ENCODE measurements at regions not wholly inside any gene's neighbourhood (a gene's known extent, or its start where the extent isn't known, plus 50 kb on each side); places are given as distances from the start of the nearest gene placed in this dataset.

- intact Hi-C loops (cut with micrococcal nuclease) = no loop called here
- Histone ChIP-seq H3K4me3 (ENCODE audit: low read length in 2 of 2) (no peak overlapping the region), H3K36me3 (ENCODE audit: insufficient read depth, low read length) (no peaks in the 10 kb centered on the region), H3K9me3 (ENCODE audit: control insufficient read depth in 1 of 2, low read length in 2 of 2) (no peaks in the 10 kb centered on the region), H3K27ac (ENCODE audit: low read depth, low read length) (no peak overlapping the region), H3K4me1 (ENCODE audit: insufficient read depth, low read length) (no peaks in the 10 kb centered on the region), H3K27me3 (ENCODE audit: insufficient read depth, low read length) (no peaks in the 10 kb centered on the region)
- no peaks in the 10 kb centered on the region for H3K4me1 Mint-ChIP-seq
- H3K27me3 Mint-ChIP-seq = peaks cover 2 to 4% of the 10 kb centered on the region in 2 donors
- no peak for DNase-seq
- no peaks in the 10 kb centered on the region for H3K36me3 Mint-ChIP-seq
- ChIA-PET CTCF (ENCODE audit: partially characterized antibody) (interaction anchor here (1.1 kb wide), 1 partner anchor 95 kb away, joined by 3 read pairs; no protein-coding TSS in a partner anchor), POLR2A (ENCODE audit: partially characterized antibody) (no interaction called here)
- H3K9me3 Mint-ChIP-seq = no peaks in the 10 kb centered on the region
- H3K27ac Mint-ChIP-seq = no peak overlapping the region
- no peak overlapping the region for H3K4me3 Mint-ChIP-seq
Observed at GRCh38 chr6:109282756-109283155, 99.5 kb downstream of the CD164 start.

- no peak for DNase-seq
- Histone ChIP-seq H3K9me3 (ENCODE audit: control insufficient read depth in 1 of 2, low read length in 2 of 2) (no peaks in the 10 kb centered on the region), H3K27ac (ENCODE audit: low read depth, low read length) (no peak overlapping the region), H3K36me3 (ENCODE audit: insufficient read depth, low read length) (no peaks in the 10 kb centered on the region), H3K4me3 (ENCODE audit: low read length in 2 of 2) (no peak overlapping the region), H3K27me3 (ENCODE audit: insufficient read depth, low read length) (no peaks in the 10 kb centered on the region), H3K4me1 (ENCODE audit: insufficient read depth, low read length) (no peaks in the 10 kb centered on the region)
- H3K36me3 Mint-ChIP-seq = no peaks in the 10 kb centered on the region
- peaks cover 0 to 1% (median 0%) of the 10 kb centered on the region in 8 donors for H3K9me3 Mint-ChIP-seq
- ChIA-PET CTCF (ENCODE audit: partially characterized antibody) (no interaction called here), POLR2A (ENCODE audit: partially characterized antibody) (no interaction called here)
- no peak overlapping the region for H3K4me3 Mint-ChIP-seq
- H3K27me3 Mint-ChIP-seq = peaks cover 2 to 4% of the 10 kb centered on the region in 2 donors
- no peak overlapping the region for H3K27ac Mint-ChIP-seq
- intact Hi-C loops (cut with micrococcal nuclease) = no loop called here
- no peaks in the 10 kb centered on the region for H3K4me1 Mint-ChIP-seq
Observed at GRCh38 chr6:109279628-109280027, 102.6 kb downstream of the CD164 start.

GRCh38 chr6:109271622-109272021 lies 110.6 kb downstream of the CD164 start:
- no peak overlapping the region for H3K4me3 Mint-ChIP-seq
- no peaks in the 10 kb centered on the region for H3K27me3 Mint-ChIP-seq
- intact Hi-C loops (cut with micrococcal nuclease) = no loop called here
- no peaks in the 10 kb centered on the region for H3K4me1 ChIP-seq (ENCODE audit: insufficient read depth, low read length)
- no peaks in the 10 kb centered on the region for H3K36me3 ChIP-seq (ENCODE audit: insufficient read depth, low read length)
- H3K4me1 Mint-ChIP-seq = no peaks in the 10 kb centered on the region
- no peak overlapping the region for H3K27ac Mint-ChIP-seq
- DNase-seq = no peak
- peaks cover 5 to 19% (median 12%) of the 10 kb centered on the region in 8 donors for H3K9me3 Mint-ChIP-seq
- H3K4me3 ChIP-seq (ENCODE audit: low read length in 2 of 2) = no peak overlapping the region
- no peaks in the 10 kb centered on the region for H3K27me3 ChIP-seq (ENCODE audit: insufficient read depth, low read length)
- CTCF ChIA-PET (ENCODE audit: partially characterized antibody) = no interaction called here
- H3K27ac ChIP-seq (ENCODE audit: low read depth, low read length) = no peak overlapping the region
- POLR2A ChIA-PET (ENCODE audit: partially characterized antibody) = no interaction called here
- H3K9me3 ChIP-seq (ENCODE audit: control insufficient read depth in 1 of 2, low read length in 2 of 2) = no peaks in the 10 kb centered on the region
- peaks cover 2 to 3% of the 10 kb centered on the region in 2 donors for H3K36me3 Mint-ChIP-seq

- no peak overlapping the region for H3K27ac Mint-ChIP-seq
- peaks cover 5 to 19% (median 12%) of the 10 kb centered on the region in 8 donors for H3K9me3 Mint-ChIP-seq
- no peaks in the 10 kb centered on the region for H3K27me3 Mint-ChIP-seq
- Histone ChIP-seq H3K4me1 (ENCODE audit: insufficient read depth, low read length) (no peaks in the 10 kb centered on the region), H3K4me3 (ENCODE audit: low read length in 2 of 2) (no peak overlapping the region), H3K27ac (ENCODE audit: low read depth, low read length) (no peak overlapping the region), H3K36me3 (ENCODE audit: insufficient read depth, low read length) (no peaks in the 10 kb centered on the region), H3K9me3 (ENCODE audit: control insufficient read depth in 1 of 2, low read length in 2 of 2) (no peaks in the 10 kb centered on the region), H3K27me3 (ENCODE audit: insufficient read depth, low read length) (no peaks in the 10 kb centered on the region)
- no peak overlapping the region for H3K4me3 Mint-ChIP-seq
- intact Hi-C loops (cut with micrococcal nuclease) = no loop called here
- no peaks in the 10 kb centered on the region for H3K4me1 Mint-ChIP-seq
- no peak for DNase-seq
- H3K36me3 Mint-ChIP-seq = peaks cover 2 to 3% of the 10 kb centered on the region in 2 donors
- ChIA-PET CTCF (ENCODE audit: partially characterized antibody) (no interaction called here), POLR2A (ENCODE audit: partially characterized antibody) (no interaction called here)
Observed at GRCh38 chr6:109269953-109270517, 112.2 kb downstream of the CD164 start.

- no peak overlapping the region for H3K27ac ChIP-seq (ENCODE audit: low read depth, low read length)
- no peak for DNase-seq
- no peak overlapping the region for H3K4me3 Mint-ChIP-seq
- no peak overlapping the region for H3K4me3 ChIP-seq (ENCODE audit: low read length in 2 of 2)
- H3K9me3 Mint-ChIP-seq = peaks cover 5 to 19% (median 12%) of the 10 kb centered on the region in 8 donors
- no peaks in the 10 kb centered on the region for H3K4me1 ChIP-seq (ENCODE audit: insufficient read depth, low read length)
- no peaks in the 10 kb centered on the region for H3K9me3 ChIP-seq (ENCODE audit: control insufficient read depth in 1 of 2, low read length in 2 of 2)
- H3K4me1 Mint-ChIP-seq = no peaks in the 10 kb centered on the region
- ChIA-PET POLR2A (ENCODE audit: partially characterized antibody) (no interaction called here), CTCF (ENCODE audit: partially characterized antibody) (no interaction called here)
- no peak overlapping the region for H3K27ac Mint-ChIP-seq
- peaks cover 2 to 3% of the 10 kb centered on the region in 2 donors for H3K36me3 Mint-ChIP-seq
- intact Hi-C loops (cut with micrococcal nuclease) = no loop called here
- no peaks in the 10 kb centered on the region for H3K27me3 Mint-ChIP-seq
- H3K36me3 ChIP-seq (ENCODE audit: insufficient read depth, low read length) = no peaks in the 10 kb centered on the region
- no peaks in the 10 kb centered on the region for H3K27me3 ChIP-seq (ENCODE audit: insufficient read depth, low read length)
Observed at GRCh38 chr6:109269057-109269456, 113.2 kb downstream of the CD164 start.

GRCh38 chr6:109265530-109265929 lies 116.7 kb downstream of the CD164 start:
- Histone ChIP-seq H3K9me3 (ENCODE audit: control insufficient read depth in 1 of 2, low read length in 2 of 2) (no peaks in the 10 kb centered on the region), H3K27me3 (ENCODE audit: insufficient read depth, low read length) (no peaks in the 10 kb centered on the region), H3K4me1 (ENCODE audit: insufficient read depth, low read length) (no peaks in the 10 kb centered on the region), H3K36me3 (ENCODE audit: insufficient read depth, low read length) (no peaks in the 10 kb centered on the region), H3K4me3 (ENCODE audit: low read length in 2 of 2) (no peak overlapping the region), H3K27ac (ENCODE audit: low read depth, low read length) (no peak overlapping the region)
- H3K36me3 Mint-ChIP-seq = peaks cover 2 to 3% of the 10 kb centered on the region in 2 donors
- H3K4me3 Mint-ChIP-seq = no peak overlapping the region
- ChIA-PET POLR2A (ENCODE audit: partially characterized antibody) (no interaction called here), CTCF (ENCODE audit: partially characterized antibody) (no interaction called here)
- no peaks in the 10 kb centered on the region for H3K4me1 Mint-ChIP-seq
- no peak overlapping the region for H3K27ac Mint-ChIP-seq
- H3K27me3 Mint-ChIP-seq = no peaks in the 10 kb centered on the region
- H3K9me3 Mint-ChIP-seq = peaks cover 5 to 19% (median 10%) of the 10 kb centered on the region in 8 donors
- no peak for DNase-seq
- intact Hi-C loops (cut with micrococcal nuclease) = no loop called here

GRCh38 chr6:109263873-109264700 lies 118.2 kb downstream of the CD164 start:
- intact Hi-C loops (cut with micrococcal nuclease) = no loop called here
- H3K4me3 Mint-ChIP-seq = no peak overlapping the region
- CTCF ChIA-PET (ENCODE audit: partially characterized antibody) = interaction anchor here (0.6 to 0.7 kb wide), 2 partner anchors 254 to 1496 kb away, joined by 3 to 4 read pairs; no protein-coding TSS in a partner anchor

More at GRCh38 chr6:109263873-109264700, 118.2 kb downstream of the CD164 start:
- POLR2A ChIA-PET (ENCODE audit: partially characterized antibody) = no interaction called here
- peaks cover 2 to 3% of the 10 kb centered on the region in 2 donors for H3K36me3 Mint-ChIP-seq
- DNase-seq = no peak
- no peak overlapping the region for H3K27ac ChIP-seq (ENCODE audit: low read depth, low read length)
- H3K27me3 ChIP-seq (ENCODE audit: insufficient read depth, low read length) = no peaks in the 10 kb centered on the region
- no peaks in the 10 kb centered on the region for H3K27me3 Mint-ChIP-seq
- H3K4me1 ChIP-seq (ENCODE audit: insufficient read depth, low read length) = no peaks in the 10 kb centered on the region
- H3K4me3 ChIP-seq (ENCODE audit: low read length in 2 of 2) = no peak overlapping the region
- no peaks in the 10 kb centered on the region for H3K4me1 Mint-ChIP-seq
- no peaks in the 10 kb centered on the region for H3K36me3 ChIP-seq (ENCODE audit: insufficient read depth, low read length)
- peaks cover 5 to 11% (median 7%) of the 10 kb centered on the region in 8 donors for H3K9me3 Mint-ChIP-seq
- H3K9me3 ChIP-seq (ENCODE audit: control insufficient read depth in 1 of 2, low read length in 2 of 2) = no peaks in the 10 kb centered on the region
- no peak overlapping the region for H3K27ac Mint-ChIP-seq
